GM23248 (cell line): ENCODE measurements at regions not wholly inside any gene's neighbourhood (a gene's known extent, or its start where the extent isn't known, plus 50 kb on each side); places are given as distances from the start of the nearest gene placed in this dataset.

ENCODE experiments used
- DNase-seq: peaks from one replicate; pipeline ENCODE4 v3.0.0-alpha.2; 2015
- H2AFZ ChIP-seq: fragments of 200-600 bp; sonication (generic); 2 replicates; pipeline ENCODE4 v1.6.1; 2016; ENCODE audit warnings: antibody characterized with exemption
- H3F3A ChIP-seq: fragments of 200-600 bp; sonication (generic); 2 replicates; pipeline ENCODE4 v1.6.1; 2016; ENCODE audit warnings: mild to moderate bottlenecking, antibody characterized with exemption, mixed run types; ENCODE audit not compliant: insufficient read depth
- H3K27ac ChIP-seq: fragments of 200-600 bp; sonication (generic); 2 replicates; pipeline ENCODE4 v1.5.1; 2016; ENCODE audit warnings: mild to moderate bottlenecking
- H3K27me3 ChIP-seq: fragments of 200-600 bp; sonication (generic); replicated peaks from 2 replicates; pipeline ENCODE4 v1.6.1; 2016; ENCODE audit warnings: mild to moderate bottlenecking; ENCODE audit not compliant: insufficient read depth
- H3K36me3 ChIP-seq: fragments of 200-600 bp; sonication (generic); 2 replicates; pipeline ENCODE4 v1.6.1; 2016; ENCODE audit warnings: low read depth, mild to moderate bottlenecking
- H3K4me1 ChIP-seq: fragments of 200-600 bp; sonication (generic); 2 replicates; pipeline ENCODE4 v1.6.1; 2016; ENCODE audit warnings: mild to moderate bottlenecking; ENCODE audit not compliant: insufficient read depth
- H3K4me2 ChIP-seq: fragments of 200-600 bp; sonication (generic); one replicate; pipeline ENCODE4 v1.6.1; 2016; ENCODE audit warnings: mild to moderate bottlenecking; ENCODE audit not compliant: unreplicated experiment
- H3K4me3 ChIP-seq: fragments of 200-600 bp; sonication (generic); 2 replicates; pipeline ENCODE4 v1.5.1; 2016; ENCODE audit warnings: mild to moderate bottlenecking
- H3K79me2 ChIP-seq: fragments of 200-600 bp; sonication (generic); 2 replicates; pipeline ENCODE4 v1.6.1; 2016; ENCODE audit warnings: mild to moderate bottlenecking; ENCODE audit not compliant: insufficient read depth
- H3K9ac ChIP-seq: fragments of 200-600 bp; sonication (generic); 2 replicates; pipeline ENCODE4 v1.6.1; 2016; ENCODE audit warnings: mild to moderate bottlenecking
- H3K9me2 ChIP-seq: fragments of 200-600 bp; sonication (generic); 2 replicates; pipeline ENCODE4 v1.6.1; 2016; ENCODE audit warnings: mixed run types, mild to moderate bottlenecking, moderate library complexity; ENCODE audit not compliant: insufficient read depth
- H3K9me3 ChIP-seq: fragments of 200-600 bp; sonication (generic); one replicate; pipeline ENCODE4 v1.6.1; 2017; ENCODE audit warnings: low read depth
- H4K20me1 ChIP-seq: fragments of 200-600 bp; sonication (generic); 2 replicates; pipeline ENCODE4 v1.6.0; 2016; ENCODE audit not compliant: insufficient read depth
- EZH2 ChIP-seq: fragments of 200-600 bp; sonication (generic); IDR thresholded peaks from 2 replicates; pipeline ENCODE4 v1.6.1; 2018; ENCODE audit warnings: antibody characterized with exemption, mild to moderate bottlenecking; ENCODE audit not compliant: insufficient read depth, poor library complexity, severe bottlenecking
- EZH2phosphoT487 ChIP-seq: fragments of 200-600 bp; sonication (generic); IDR thresholded peaks from 2 replicates; pipeline ENCODE4 v1.6.1; 2018; ENCODE audit warnings: antibody characterized with exemption, moderate library complexity, mild to moderate bottlenecking, low read depth; ENCODE audit not compliant: insufficient read depth
- WGBS, 2 experiments: methylation state at CpG; one replicate each; pipeline ENCODE4 v1.1.6; 2015 to 2017; ENCODE audit warnings: low lambda C conversion rate in 2 of 2, low coverage in 1 of 2; ENCODE audit errors: missing lambda C conversion rate in 2 of 2; 5-methylcytosine and 5-hydroxymethylcytosine counted together
- in situ Hi-C: fragments of 300-500 bp; cut with MboI; formaldehyde crosslinking; loops from 2 replicates; pipeline ENCODE4 v1.15.0; 2020

DNA sequence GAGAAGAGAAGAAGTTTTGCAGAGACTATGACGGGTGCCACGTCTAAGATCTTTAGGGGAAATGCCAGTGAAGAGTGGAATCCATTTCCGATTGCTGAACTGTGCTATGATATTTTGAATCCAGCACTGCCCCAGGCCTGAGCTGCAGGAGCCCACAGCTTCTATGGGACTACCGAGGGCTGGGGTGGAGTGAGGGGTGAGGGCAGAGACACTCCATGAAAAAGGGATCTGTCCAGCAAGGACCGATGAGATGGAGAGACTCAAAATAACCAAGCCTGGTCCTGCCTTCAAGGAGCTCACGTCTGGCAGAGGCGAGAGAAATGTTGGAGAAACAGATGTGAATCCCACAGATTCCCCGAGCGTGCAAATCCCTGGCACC lies 79.8 kb upstream of the MEF2A start:
- Histone ChIP-seq H3K4me3 (peak overlapping the region; percentile 61), H3K9ac (peak overlapping the region; percentile 69), H3K36me3 (no peaks in the 10 kb centered on the region), H4K20me1 (no peaks in the 10 kb centered on the region), H3K9me2 (no peaks in the 10 kb centered on the region), H3K9me3 (no peaks in the 10 kb centered on the region), H3K79me2 (no peaks in the 10 kb centered on the region), H2AFZ (peak overlapping the region; percentile 90), H3F3A (0 out of 2 replicates have a peak, but pooled peaks cover 7% of the 10 kb centered on the region), H3K4me1 (peaks cover 13% of the 10 kb centered on the region), H3K27ac (peak overlapping the region; percentile 55), H3K4me2 (peak overlapping the region; percentile 79), H3K27me3 (no peaks in the 10 kb centered on the region)
- DNase-seq: no peak
- WGBS, 2 experiments: 20 to 21% methylated on average over 9 of the region's 9 CpGs
- in situ Hi-C loops: no loop called here
- TF ChIP-seq EZH2phosphoT487: no peak
- no peak for TF ChIP-seq EZH2

DNA sequence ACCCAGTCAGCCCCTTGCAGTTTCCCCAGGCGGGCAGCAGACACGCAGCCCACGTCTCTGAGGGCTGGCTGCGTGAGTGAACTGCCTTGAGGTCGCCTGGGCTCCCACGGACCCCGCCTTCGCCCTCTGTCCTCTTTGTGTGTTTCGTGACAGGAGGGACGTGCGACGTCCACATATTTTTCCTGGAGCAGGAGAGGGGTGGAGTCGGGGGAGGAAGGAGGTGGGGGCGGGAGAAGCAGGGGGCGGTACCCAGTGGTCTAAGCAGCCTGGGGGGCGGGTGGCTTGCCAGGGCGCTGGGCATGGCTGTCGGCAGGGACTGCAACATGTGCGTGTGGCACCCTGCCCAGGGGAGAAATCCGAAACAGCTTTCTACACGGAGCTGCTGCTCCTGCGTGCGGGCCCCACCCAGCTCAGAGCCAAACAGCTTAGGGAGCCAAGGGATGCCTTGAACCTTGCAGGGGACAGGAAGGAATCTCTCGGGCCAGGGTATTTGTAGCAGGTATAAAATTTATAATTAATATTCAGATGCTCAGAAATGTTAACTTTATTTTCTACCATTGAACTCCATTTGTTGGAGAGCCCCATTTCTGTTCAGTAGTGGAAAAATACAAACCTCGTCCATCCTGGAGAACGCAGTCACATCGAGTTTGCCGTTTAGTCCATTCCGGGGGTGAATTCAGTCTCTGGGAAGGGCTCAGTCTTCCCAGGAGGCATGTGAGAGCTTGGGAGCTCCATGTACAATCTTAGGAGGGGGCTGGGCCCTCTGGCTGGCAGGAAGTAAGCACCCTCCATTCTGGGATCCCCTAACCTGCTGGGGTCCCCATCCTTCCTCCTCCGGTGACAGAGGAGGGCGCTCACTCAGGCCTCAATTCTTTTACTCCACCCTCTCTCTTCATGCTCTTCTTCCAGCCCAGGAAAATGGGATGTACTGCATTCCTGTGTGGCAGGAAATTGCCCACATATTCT lies 79.1 kb upstream of the MEF2A start:
- Histone ChIP-seq H3K9ac (peak overlapping the region; percentile 69), H3K27me3 (no peaks in the 10 kb centered on the region), H3K36me3 (no peaks in the 10 kb centered on the region), H3K4me2 (peak overlapping the region; percentile 79), H3F3A (0 out of 2 replicates have a peak, but pooled peaks cover 7% of the 10 kb centered on the region), H2AFZ (peak overlapping the region; percentile 90), H3K4me1 (peaks cover 13% of the 10 kb centered on the region), H3K27ac (peak overlapping the region; percentile 55), H3K4me3 (peak overlapping the region; percentile 61), H3K9me3 (no peaks in the 10 kb centered on the region), H3K9me2 (no peaks in the 10 kb centered on the region), H3K79me2 (no peaks in the 10 kb centered on the region), H4K20me1 (no peaks in the 10 kb centered on the region)
- DNase-seq: peak; percentile 91
- TF ChIP-seq EZH2phosphoT487 (no peak), EZH2 (no peak)
- in situ Hi-C loops: no loop called here
- WGBS, 2 experiments: 3 to 6% methylated on average over 21 to 31 of the region's 31 CpGs

DNA sequence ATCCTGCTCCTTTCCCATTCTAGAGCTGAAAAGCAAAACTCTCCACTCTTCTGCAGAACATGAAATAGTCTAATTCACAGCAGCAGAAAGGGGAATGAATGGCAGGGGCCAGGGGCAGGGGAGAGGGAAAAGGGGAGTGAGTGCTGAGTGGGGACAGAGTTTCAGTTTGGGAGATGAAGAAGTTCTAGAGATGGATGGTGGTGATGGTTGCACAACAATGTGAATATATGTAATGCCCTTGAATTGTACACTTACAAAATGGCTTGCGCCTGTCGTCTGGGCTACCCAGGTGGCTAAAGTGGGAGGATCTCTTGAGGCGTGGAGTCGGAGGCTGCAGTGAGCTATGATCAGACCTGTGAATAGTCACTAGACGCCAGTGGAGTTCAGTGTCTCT lies 78.5 kb upstream of the MEF2A start:
- peak overlapping the region; percentile 69 for H3K9ac ChIP-seq
- in situ Hi-C loops: no loop called here
- peak overlapping the region; percentile 61 for H3K4me3 ChIP-seq
- no peaks in the 10 kb centered on the region for H3K9me2 ChIP-seq
- H3K27me3 ChIP-seq: no peaks in the 10 kb centered on the region
- H3K27ac ChIP-seq: peak overlapping the region; percentile 55
- peak overlapping the region; percentile 79 for H3K4me2 ChIP-seq
- peak overlapping the region; percentile 90 for H2AFZ ChIP-seq
- no peak for DNase-seq
- TF ChIP-seq EZH2: no peak
- TF ChIP-seq EZH2phosphoT487: no peak
- no peaks in the 10 kb centered on the region for H3K36me3 ChIP-seq
- no peaks in the 10 kb centered on the region for H3K9me3 ChIP-seq
- H3K79me2 ChIP-seq: no peaks in the 10 kb centered on the region
- peaks cover 13% of the 10 kb centered on the region for H3K4me1 ChIP-seq
- WGBS, 2 experiments: 97 to 98% methylated on average over 5 of the region's 5 CpGs
- no peaks in the 10 kb centered on the region for H4K20me1 ChIP-seq
- H3F3A ChIP-seq: 0 out of 2 replicates have a peak, but pooled peaks cover 7% of the 10 kb centered on the region

DNA sequence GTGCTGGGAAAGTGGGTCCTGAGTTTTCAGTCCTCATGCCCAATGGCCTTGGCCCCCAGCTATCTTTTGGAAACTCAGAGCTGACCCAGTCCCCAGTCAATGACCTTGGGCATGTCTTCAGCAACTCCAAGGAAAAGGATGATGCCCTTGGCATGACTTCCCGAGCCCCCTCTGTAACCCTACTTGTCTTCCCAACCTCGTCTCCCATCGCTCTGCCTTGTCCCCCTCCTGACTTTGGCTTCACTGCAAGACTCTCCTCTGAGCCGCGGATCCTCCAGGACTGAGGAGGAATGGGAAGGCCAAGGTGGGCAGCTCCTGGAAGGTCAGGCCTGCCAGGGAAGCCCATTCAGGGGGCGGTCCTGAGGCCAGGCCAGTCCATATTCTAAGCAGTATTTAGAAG lies 73.5 kb upstream of the MEF2A start:
- no peaks in the 10 kb centered on the region for H3K9me2 ChIP-seq
- H3K4me1 ChIP-seq: peaks cover 2% of the 10 kb centered on the region
- H4K20me1 ChIP-seq: no peaks in the 10 kb centered on the region
- 75 to 82% methylated on average over 6 of the region's 6 CpGs for WGBS, 2 experiments
- H3K79me2 ChIP-seq: no peaks in the 10 kb centered on the region
- no peak for TF ChIP-seq EZH2phosphoT487
- TF ChIP-seq EZH2: no peak
- H3K9ac ChIP-seq: no peak overlapping the region
- H3K9me3 ChIP-seq: no peaks in the 10 kb centered on the region
- DNase-seq: no peak
- H3F3A ChIP-seq: 0 out of 2 replicates have a peak, but pooled peaks cover 2% of the 10 kb centered on the region
- H3K27ac ChIP-seq: no peak overlapping the region
- no peak overlapping the region for H2AFZ ChIP-seq
- H3K36me3 ChIP-seq: no peaks in the 10 kb centered on the region
- H3K4me3 ChIP-seq: no peak overlapping the region
- H3K4me2 ChIP-seq: no peak overlapping the region
- no peaks in the 10 kb centered on the region for H3K27me3 ChIP-seq
- in situ Hi-C loops: no loop called here
